Uterus (tissue), 2 donors: ENCODE measurements at regions not wholly inside any gene's neighbourhood (a gene's known extent, or its start where the extent isn't known, plus 50 kb on each side); places are given as distances from the start of the nearest gene placed in this dataset.

Experiments used
- CTCF ChIP-seq, 4 experiments: fragments of 200-600 bp in 2 of 4; fragments of 450-650 bp in 2 of 4; sonication (generic) in 2 of 4; IDR thresholded peaks; one replicate each; pipeline ENCODE4 v1.5.1; 2016 to 2019; ENCODE audit warnings: antibody characterized with exemption in 4 of 4, mild to moderate bottlenecking in 2 of 4, moderate library complexity in 1 of 4
- POLR2A ChIP-seq, 2 donors: fragments of 450-650 bp; IDR thresholded peaks; one replicate each; pipeline ENCODE4 v1.6.1; 2016; ENCODE audit warnings: antibody characterized with exemption in 2 of 2, mild to moderate bottlenecking in 1 of 2, moderate library complexity in 1 of 2

- TF ChIP-seq CTCF (IDR thresholded peaks at IDR 0.05) (no peak), POLR2A (IDR thresholded peaks at IDR 0.05) (no peak)
Measured at GRCh38 chr5:174472956-174473355, 251.4 kb upstream of the MSX2 start.
